Liver (tissue), 8 donors: ENCODE measurements at regions not wholly inside any gene's neighbourhood (a gene's known extent, or its start where the extent isn't known, plus 50 kb on each side); places are given as distances from the start of the nearest gene placed in this dataset.

ENCODE experiments used
- DNase-seq: peaks from one replicate; pipeline ENCODE4 v3.0.0-alpha.2; 2017; ENCODE audit warnings: low spot score
- H3K27ac ChIP-seq, 2 donors: one replicate each; pipeline ENCODE4 v1.7.0; 2013; ENCODE audit warnings: inconsistent platforms in 2 of 2, low read length in 2 of 2, control low read depth in 1 of 2, low read depth in 1 of 2, mild to moderate bottlenecking in 1 of 2
- H3K27me3 ChIP-seq, 4 donors: one replicate each; pipeline versions ENCODE4 v1.6.1 to v1.7.0; 2013; ENCODE audit warnings: low read length in 3 of 4, inconsistent platforms in 1 of 4, mild to moderate bottlenecking in 1 of 4, moderate library complexity in 1 of 4; ENCODE audit not compliant: control insufficient read depth in 4 of 4, insufficient read depth in 4 of 4
- H3K36me3 ChIP-seq, 4 donors: one replicate each; pipeline versions ENCODE4 v1.6.1 to v1.7.0; 2013; ENCODE audit warnings: low read length in 3 of 4, mild to moderate bottlenecking in 3 of 4, low read depth in 1 of 4, moderate library complexity in 1 of 4; ENCODE audit not compliant: control insufficient read depth in 4 of 4, insufficient read depth in 3 of 4
- H3K4me1 ChIP-seq, 4 donors: one replicate each; pipeline versions ENCODE4 v1.6.1 to v1.7.0; 2013; ENCODE audit warnings: low read length in 3 of 4, mild to moderate bottlenecking in 3 of 4, moderate library complexity in 1 of 4; ENCODE audit not compliant: control insufficient read depth in 4 of 4, insufficient read depth in 4 of 4
- H3K4me3 ChIP-seq, 3 donors: one replicate each; pipeline versions ENCODE4 v1.6.1 to v1.7.0; 2013; ENCODE audit warnings: low read length in 3 of 3, control low read depth in 1 of 3, low read depth in 1 of 3, mild to moderate bottlenecking in 1 of 3
- H3K9ac ChIP-seq, 2 donors: one replicate each; pipeline ENCODE4 v1.7.0; 2013; ENCODE audit warnings: low read length in 2 of 2, mild to moderate bottlenecking in 2 of 2, moderate library complexity in 2 of 2, control low read depth in 1 of 2, low read depth in 1 of 2
- H3K9me3 ChIP-seq, 4 donors: one replicate each; pipeline versions ENCODE4 v1.6.1 to v1.7.0; 2013; ENCODE audit warnings: low read length in 3 of 4; ENCODE audit not compliant: control insufficient read depth in 4 of 4
- ATF3 ChIP-seq: IDR thresholded peaks from 2 replicates; pipeline ENCODE4 v1.6.1; 2016; ENCODE audit warnings: antibody characterized with exemption
- CTCF ChIP-seq: fragments of 150-350 bp; IDR thresholded peaks from 2 replicates; pipeline ENCODE4 v1.5.1; 2017; ENCODE audit warnings: improper control_type of control experiment, low read depth, low read length; ENCODE audit not compliant: missing input control
- EGR1 ChIP-seq, 2 donors: IDR thresholded peaks; 2 replicates each; pipeline ENCODE4 v1.6.1; 2016 to 2018; ENCODE audit warnings: antibody characterized with exemption in 2 of 2, low read depth in 2 of 2
- FOXA1 ChIP-seq: IDR thresholded peaks from 2 replicates; pipeline ENCODE4 v1.6.1; 2016; ENCODE audit warnings: antibody characterized with exemption
- FOXA2 ChIP-seq: IDR thresholded peaks from 2 replicates; pipeline ENCODE4 v1.6.1; 2016; ENCODE audit warnings: antibody characterized with exemption
- GABPA ChIP-seq, 2 donors: IDR thresholded peaks in 1 of 2; conservative IDR thresholded peaks in 1 of 2; 2 replicates each; pipeline ENCODE4 v1.6.1; 2016; ENCODE audit warnings: antibody characterized with exemption in 2 of 2, mild to moderate bottlenecking in 1 of 2, moderate library complexity in 1 of 2
- HNF4A ChIP-seq, 2 donors: conservative IDR thresholded peaks; 2 replicates each; pipeline ENCODE4 v1.6.1; 2016; ENCODE audit warnings: antibody characterized with exemption in 2 of 2, mild to moderate bottlenecking in 2 of 2
- HNF4G ChIP-seq: IDR thresholded peaks from 2 replicates; pipeline ENCODE4 v1.6.1; 2016; ENCODE audit warnings: antibody characterized with exemption
- JUND ChIP-seq, 2 donors: IDR thresholded peaks; 2 replicates each; pipeline ENCODE4 v1.6.1; 2016; ENCODE audit warnings: antibody characterized with exemption in 2 of 2
- MAX ChIP-seq: IDR thresholded peaks from 2 replicates; pipeline ENCODE4 v1.6.1; 2016; ENCODE audit warnings: antibody characterized with exemption
- NR2F2 ChIP-seq: IDR thresholded peaks from 2 replicates; pipeline ENCODE4 v1.6.1; 2016; ENCODE audit warnings: antibody characterized with exemption
- RAD21 ChIP-seq, 2 donors: IDR thresholded peaks; 2 replicates each; pipeline ENCODE4 v1.6.1; 2016; ENCODE audit warnings: antibody characterized with exemption in 2 of 2, mild to moderate bottlenecking in 2 of 2
- REST ChIP-seq: IDR thresholded peaks from 2 replicates; pipeline ENCODE4 v1.6.1; 2016; ENCODE audit warnings: antibody characterized with exemption, mild to moderate bottlenecking
- RXRA ChIP-seq, 2 donors: IDR thresholded peaks; 2 replicates each; pipeline ENCODE4 v1.6.1; 2017 to 2018; ENCODE audit warnings: antibody characterized with exemption in 2 of 2, mild to moderate bottlenecking in 1 of 2
- SP1 ChIP-seq: IDR thresholded peaks from 2 replicates; pipeline ENCODE4 v1.6.1; 2018; ENCODE audit warnings: antibody characterized with exemption, mild to moderate bottlenecking
- TAF1 ChIP-seq: conservative IDR thresholded peaks from 2 replicates; pipeline ENCODE4 v1.6.1; 2016; ENCODE audit warnings: antibody characterized with exemption, mild to moderate bottlenecking
- YY1 ChIP-seq: IDR thresholded peaks from 2 replicates; pipeline ENCODE4 v1.6.1; 2016; ENCODE audit warnings: antibody characterized with exemption, mild to moderate bottlenecking
- ZBTB33 ChIP-seq: IDR thresholded peaks from 2 replicates; pipeline ENCODE4 v1.6.1; 2016; ENCODE audit warnings: antibody characterized with exemption
- WGBS: extraction: QIAGEN DNeasy Blood & Tissue Kit; methylation state at CpG from one replicate; pipeline ENCODE4 v1.1.7; 2013; 5-methylcytosine and 5-hydroxymethylcytosine counted together
- donor health status: healthy.
- donor health status: healthy.
- donor health status: healthy.
- donor health status: healthy.
- donor health status: healthy.

- Histone ChIP-seq H3K4me1 (no peaks in the 10 kb centered on the region), H3K27ac (no peak overlapping the region), H3K27me3 (no peaks in the 10 kb centered on the region), H3K9ac (no peak overlapping the region), H3K9me3 (no peaks in the 10 kb centered on the region), H3K36me3 (no peaks in the 10 kb centered on the region), H3K4me3 (no peak overlapping the region)
- TF ChIP-seq EGR1 (IDR thresholded peaks at IDR 0.05; ENCODE audit: low read depth in 2 of 2) (no peak), ATF3 (no peak), REST (no peak), JUND (IDR thresholded peaks at IDR 0.05) (no peak), ZBTB33 (no peak), GABPA (IDR thresholded peaks at IDR 0.05 in 1 of 2, conservative IDR thresholded peaks at IDR 0.05 in 1 of 2) (no peak)
- 56% methylated on average over 2 of the region's 2 CpGs for WGBS
- DNase-seq = no peak
Measured at GRCh38 chr2:153626676-153627075, 148.1 kb upstream of the RPRM start.

- no peak for DNase-seq
- Histone ChIP-seq H3K27ac (no peak overlapping the region), H3K27me3 (peaks cover 0 to 4% (median 0%) of the 10 kb centered on the region in 4 donors), H3K9ac (no peak overlapping the region), H3K9me3 (no peaks in the 10 kb centered on the region), H3K36me3 (no peaks in the 10 kb centered on the region), H3K4me1 (no peaks in the 10 kb centered on the region), H3K4me3 (no peak overlapping the region)
- WGBS = 82% methylated on average over 2 of the region's 2 CpGs
- no peak for TF ChIP-seq NR2F2
- TF ChIP-seq HNF4A (conservative IDR thresholded peaks at IDR 0.05) = no peak
- no peak for TF ChIP-seq RAD21 (IDR thresholded peaks at IDR 0.05)
- TF ChIP-seq GABPA (IDR thresholded peaks at IDR 0.05 in 1 of 2, conservative IDR thresholded peaks at IDR 0.05 in 1 of 2) = no peak
- no peak for TF ChIP-seq CTCF
- no peak for TF ChIP-seq FOXA2
- no peak for TF ChIP-seq RXRA (IDR thresholded peaks at IDR 0.05)
- TF ChIP-seq TAF1 = no peak
- no peak for TF ChIP-seq ZBTB33
- TF ChIP-seq HNF4G = no peak
- no peak for TF ChIP-seq FOXA1
- TF ChIP-seq ATF3 = no peak
- TF ChIP-seq YY1 = no peak
- TF ChIP-seq SP1 = no peak
- TF ChIP-seq REST = no peak
- no peak for TF ChIP-seq JUND (IDR thresholded peaks at IDR 0.05)
- TF ChIP-seq MAX = no peak
- TF ChIP-seq EGR1 (IDR thresholded peaks at IDR 0.05; ENCODE audit: low read depth in 2 of 2) = no peak
Measured at GRCh38 chr2:153635494-153635893, 156.9 kb upstream of the RPRM start.
